ENCODE measurements at regions not wholly inside any gene's neighbourhood (a gene's known extent, or its start where the extent isn't known, plus 50 kb on each side); places are given as distances from the start of the nearest gene placed in this dataset.

GRCh38 chr1:5424802-5425703 lies 567.2 kb downstream of the NPHP4 start:
- no peak for DNase-seq (ENCODE audit: low spot score)

- DNase-seq (ENCODE audit: low spot score): no peak
Measured at GRCh38 chr1:5423109-5423508, 569.1 kb downstream of the NPHP4 start.

- DNase-seq (ENCODE audit: low spot score): no peak
Measured at GRCh38 chr1:5419501-5419900, 572.7 kb downstream of the NPHP4 start.

- DNase-seq (ENCODE audit: low spot score): no peak
Measured at GRCh38 chr1:5416518-5416917, 575.7 kb downstream of the NPHP4 start.

GRCh38 chr1:5415606-5416005 lies 576.6 kb downstream of the NPHP4 start:
- no peak for DNase-seq (ENCODE audit: low spot score)

- DNase-seq (ENCODE audit: low spot score): no peak
Measured at GRCh38 chr1:5410652-5411051, 581.6 kb downstream of the NPHP4 start.

GRCh38 chr1:5408401-5408800 lies 583.8 kb downstream of the NPHP4 start:
- no peak for DNase-seq (ENCODE audit: low spot score)

- DNase-seq (ENCODE audit: low spot score): no peak
Measured at GRCh38 chr1:5405263-5405662, 587.0 kb downstream of the NPHP4 start.

- DNase-seq (ENCODE audit: low spot score): no peak
Measured at GRCh38 chr1:5404412-5405203, 587.6 kb downstream of the NPHP4 start.

GRCh38 chr1:5403935-5404334 lies 588.3 kb downstream of the NPHP4 start:
- no peak for DNase-seq (ENCODE audit: low spot score)

GRCh38 chr1:5402618-5403017 lies 589.6 kb downstream of the NPHP4 start:
- DNase-seq (ENCODE audit: low spot score): no peak

- DNase-seq (ENCODE audit: low spot score): no peak
Measured at GRCh38 chr1:5399771-5400170, 592.5 kb downstream of the NPHP4 start.

GRCh38 chr1:5396593-5396992 lies 595.6 kb downstream of the NPHP4 start:
- no peak for DNase-seq (ENCODE audit: low spot score)

GRCh38 chr1:5394111-5394510 lies 598.1 kb downstream of the NPHP4 start:
- DNase-seq (ENCODE audit: low spot score): no peak

- DNase-seq (ENCODE audit: low spot score): no peak
Measured at GRCh38 chr1:5393603-5394002, 598.6 kb downstream of the NPHP4 start.

- no peak for DNase-seq (ENCODE audit: low spot score)
Measured at GRCh38 chr1:5393146-5393545, 599.1 kb downstream of the NPHP4 start.

GRCh38 chr1:5391725-5392124 lies 600.5 kb downstream of the NPHP4 start:
- no peak for DNase-seq (ENCODE audit: low spot score)

GRCh38 chr1:5390504-5390903 lies 601.7 kb downstream of the NPHP4 start:
- DNase-seq (ENCODE audit: low spot score): no peak

- DNase-seq (ENCODE audit: low spot score): no peak
Measured at GRCh38 chr1:5389101-5389885, 602.9 kb downstream of the NPHP4 start.

- DNase-seq (ENCODE audit: low spot score): no peak
Measured at GRCh38 chr1:5388622-5389021, 603.6 kb downstream of the NPHP4 start.

GRCh38 chr1:5386371-5386770 lies 605.9 kb downstream of the NPHP4 start:
- no peak for DNase-seq (ENCODE audit: low spot score)

- DNase-seq (ENCODE audit: low spot score): no peak
Measured at GRCh38 chr1:5385956-5386355, 606.3 kb downstream of the NPHP4 start.
